Glutamatergic neuron (in vitro differentiated cells): ENCODE measurements at regions not wholly inside any gene's neighbourhood (a gene's known extent, or its start where the extent isn't known, plus 50 kb on each side); places are given as distances from the start of the nearest gene placed in this dataset.

Source experiments
- DNase-seq: peaks from one replicate; pipeline ENCODE4 v3.0.0; 2022
- H3K27ac Mint-ChIP-seq: one replicate; pipeline ENCODE4 v1.8.0; 2020; ENCODE audit warnings: mild to moderate bottlenecking, mixed read lengths, inconsistent platforms; ENCODE audit not compliant: unreplicated experiment
- H3K27me3 Mint-ChIP-seq: one replicate; pipeline ENCODE4 v1.8.0; 2020; ENCODE audit warnings: mild to moderate bottlenecking, moderate library complexity, mixed read lengths, inconsistent platforms; ENCODE audit not compliant: unreplicated experiment
- H3K36me3 Mint-ChIP-seq: one replicate; pipeline ENCODE4 v1.8.0; 2020; ENCODE audit warnings: mild to moderate bottlenecking, mixed read lengths, inconsistent platforms; ENCODE audit not compliant: unreplicated experiment
- H3K4me1 Mint-ChIP-seq: one replicate; pipeline ENCODE4 v1.8.0; 2020; ENCODE audit warnings: mild to moderate bottlenecking, low read depth, mixed read lengths, inconsistent platforms; ENCODE audit not compliant: unreplicated experiment
- H3K4me3 Mint-ChIP-seq: one replicate; pipeline ENCODE4 v1.8.0; 2020; ENCODE audit warnings: mild to moderate bottlenecking, mixed read lengths, inconsistent platforms; ENCODE audit not compliant: unreplicated experiment
- H3K9me3 Mint-ChIP-seq: one replicate; pipeline ENCODE4 v1.8.0; 2020; ENCODE audit warnings: mild to moderate bottlenecking, moderate library complexity, mixed read lengths, inconsistent platforms; ENCODE audit not compliant: unreplicated experiment
- TF ChIP-seq, protein P1 (sequence below): fragments of 200-600 bp; sonication (generic); IDR thresholded peaks from one replicate; pipeline ENCODE4 v1.5.0; 2021; ENCODE audit not compliant: partially characterized antibody, unreplicated experiment

DNA sequence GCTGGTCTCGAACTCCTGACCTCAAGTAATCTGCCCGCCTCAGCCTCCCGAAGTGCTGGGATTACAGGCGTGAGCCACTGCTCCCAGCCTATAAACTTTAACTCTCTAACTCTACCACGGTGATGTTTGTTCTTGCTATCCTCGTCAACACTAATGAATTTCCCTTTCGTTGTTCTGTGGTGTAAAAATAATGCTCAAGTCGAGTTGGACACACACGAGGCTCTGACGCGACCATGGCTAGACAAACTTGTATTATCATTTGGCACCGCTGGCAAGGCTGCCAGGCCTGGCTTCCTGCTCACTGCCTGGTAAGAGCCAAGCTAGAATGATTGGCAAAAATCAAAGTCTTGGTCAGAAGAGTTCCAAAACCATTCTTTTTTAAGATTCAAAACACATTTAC, 167.0 kb upstream of the KLF6 start:
- Mint-ChIP-seq H3K9me3 (peaks cover 3% of the 10 kb centered on the region), H3K36me3 (no peaks in the 10 kb centered on the region), H3K4me3 (no peak overlapping the region), H3K27me3 (peaks cover 2% of the 10 kb centered on the region), H3K27ac (no peak overlapping the region), H3K4me1 (peaks cover 8% of the 10 kb centered on the region)
- DNase-seq = no peak
- TF ChIP-seq, protein P1, sequence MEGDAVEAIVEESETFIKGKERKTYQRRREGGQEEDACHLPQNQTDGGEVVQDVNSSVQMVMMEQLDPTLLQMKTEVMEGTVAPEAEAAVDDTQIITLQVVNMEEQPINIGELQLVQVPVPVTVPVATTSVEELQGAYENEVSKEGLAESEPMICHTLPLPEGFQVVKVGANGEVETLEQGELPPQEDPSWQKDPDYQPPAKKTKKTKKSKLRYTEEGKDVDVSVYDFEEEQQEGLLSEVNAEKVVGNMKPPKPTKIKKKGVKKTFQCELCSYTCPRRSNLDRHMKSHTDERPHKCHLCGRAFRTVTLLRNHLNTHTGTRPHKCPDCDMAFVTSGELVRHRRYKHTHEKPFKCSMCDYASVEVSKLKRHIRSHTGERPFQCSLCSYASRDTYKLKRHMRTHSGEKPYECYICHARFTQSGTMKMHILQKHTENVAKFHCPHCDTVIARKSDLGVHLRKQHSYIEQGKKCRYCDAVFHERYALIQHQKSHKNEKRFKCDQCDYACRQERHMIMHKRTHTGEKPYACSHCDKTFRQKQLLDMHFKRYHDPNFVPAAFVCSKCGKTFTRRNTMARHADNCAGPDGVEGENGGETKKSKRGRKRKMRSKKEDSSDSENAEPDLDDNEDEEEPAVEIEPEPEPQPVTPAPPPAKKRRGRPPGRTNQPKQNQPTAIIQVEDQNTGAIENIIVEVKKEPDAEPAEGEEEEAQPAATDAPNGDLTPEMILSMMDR = no peak

DNA sequence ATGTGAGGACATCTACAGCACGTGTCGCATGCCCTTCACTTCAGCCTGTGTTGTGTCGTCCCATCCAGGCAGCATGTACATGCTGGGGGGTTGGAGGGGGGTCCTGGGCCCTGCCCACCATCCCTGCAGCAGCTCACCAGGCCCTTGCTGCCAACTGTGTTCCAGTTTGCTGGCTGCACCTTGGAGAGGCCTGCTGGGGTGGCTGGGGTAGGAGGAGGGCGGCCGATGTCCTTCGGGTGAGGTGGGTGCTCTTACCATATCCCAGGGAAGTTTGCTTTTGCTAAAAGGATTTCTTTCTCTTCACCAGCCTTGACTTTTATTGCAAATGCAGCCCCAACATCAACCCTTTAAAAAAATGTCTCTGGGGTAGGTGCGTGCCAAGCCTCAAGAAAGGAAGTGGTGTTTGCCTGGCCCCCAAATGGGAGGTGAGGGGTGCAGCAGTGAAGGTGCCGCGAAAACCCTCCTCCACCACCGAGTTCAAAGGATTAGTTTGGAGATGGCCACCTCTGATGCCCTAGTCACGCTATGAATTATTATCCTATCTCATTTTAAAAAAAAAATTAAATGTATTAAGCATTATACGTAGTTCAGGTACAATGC, 165.8 kb upstream of the KLF6 start:
- Mint-ChIP-seq H3K4me1 (peaks cover 5% of the 10 kb centered on the region), H3K27ac (no peak overlapping the region), H3K9me3 (peaks cover under 1% of the 10 kb centered on the region), H3K27me3 (peaks cover 2% of the 10 kb centered on the region), H3K36me3 (no peaks in the 10 kb centered on the region), H3K4me3 (no peak overlapping the region)
- no peak for DNase-seq
- TF ChIP-seq, protein P1 = no peak

DNA sequence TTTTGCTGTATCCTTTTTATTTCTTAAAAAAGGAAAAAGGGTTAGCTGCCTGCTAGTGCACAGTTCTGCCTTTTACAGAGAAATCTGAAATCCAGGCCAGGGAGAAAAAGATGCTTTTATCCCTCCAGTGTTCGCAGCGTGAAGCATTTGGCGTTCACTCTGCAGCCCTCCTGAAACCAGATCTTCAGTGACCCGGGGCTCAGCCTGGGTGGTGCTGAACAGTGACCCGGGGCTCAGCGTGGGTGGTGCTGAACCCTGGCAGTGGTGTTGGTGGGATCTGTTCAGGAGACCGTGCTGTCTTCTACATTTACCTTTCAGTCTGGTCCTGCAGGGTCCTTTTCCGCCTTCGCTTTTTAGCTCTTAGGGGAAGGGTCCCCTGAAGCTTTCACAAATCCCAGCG, 164.7 kb upstream of the KLF6 start:
- H3K36me3 Mint-ChIP-seq = no peaks in the 10 kb centered on the region
- DNase-seq = no peak

DNA sequence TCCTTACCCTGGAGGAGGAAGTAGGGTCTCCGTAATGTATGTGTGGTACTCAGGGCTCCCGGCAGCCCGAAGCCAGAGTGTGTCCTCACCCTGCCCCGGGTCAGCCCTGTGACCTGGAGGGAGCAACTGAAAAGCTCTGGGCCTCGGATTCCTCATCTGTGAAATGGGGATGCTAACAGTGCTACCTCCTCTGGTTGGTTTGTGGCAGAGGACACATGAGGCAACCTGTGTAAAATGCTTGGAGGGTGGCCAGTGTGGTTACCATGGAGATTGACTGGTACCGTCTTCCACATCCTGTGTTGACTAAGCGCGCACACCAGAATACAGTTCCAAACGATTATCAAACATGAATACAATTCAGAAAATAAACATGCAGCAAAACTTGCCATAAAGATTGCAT, 163.8 kb upstream of the KLF6 start:
- Mint-ChIP-seq H3K27ac (no peak overlapping the region), H3K27me3 (peaks cover 4% of the 10 kb centered on the region), H3K4me3 (no peak overlapping the region), H3K36me3 (no peaks in the 10 kb centered on the region), H3K9me3 (peaks cover 2% of the 10 kb centered on the region), H3K4me1 (no peaks in the 10 kb centered on the region)
- no peak for DNase-seq
- TF ChIP-seq, protein P1 = no peak

More for the DNA sequence above, 164.7 kb upstream of the KLF6 start:
- TF ChIP-seq, protein P1 = no peak
- Mint-ChIP-seq H3K4me3 (no peak overlapping the region), H3K4me1 (no peaks in the 10 kb centered on the region), H3K27me3 (peaks cover 4% of the 10 kb centered on the region), H3K27ac (no peak overlapping the region), H3K9me3 (peaks cover 2% of the 10 kb centered on the region)

DNA sequence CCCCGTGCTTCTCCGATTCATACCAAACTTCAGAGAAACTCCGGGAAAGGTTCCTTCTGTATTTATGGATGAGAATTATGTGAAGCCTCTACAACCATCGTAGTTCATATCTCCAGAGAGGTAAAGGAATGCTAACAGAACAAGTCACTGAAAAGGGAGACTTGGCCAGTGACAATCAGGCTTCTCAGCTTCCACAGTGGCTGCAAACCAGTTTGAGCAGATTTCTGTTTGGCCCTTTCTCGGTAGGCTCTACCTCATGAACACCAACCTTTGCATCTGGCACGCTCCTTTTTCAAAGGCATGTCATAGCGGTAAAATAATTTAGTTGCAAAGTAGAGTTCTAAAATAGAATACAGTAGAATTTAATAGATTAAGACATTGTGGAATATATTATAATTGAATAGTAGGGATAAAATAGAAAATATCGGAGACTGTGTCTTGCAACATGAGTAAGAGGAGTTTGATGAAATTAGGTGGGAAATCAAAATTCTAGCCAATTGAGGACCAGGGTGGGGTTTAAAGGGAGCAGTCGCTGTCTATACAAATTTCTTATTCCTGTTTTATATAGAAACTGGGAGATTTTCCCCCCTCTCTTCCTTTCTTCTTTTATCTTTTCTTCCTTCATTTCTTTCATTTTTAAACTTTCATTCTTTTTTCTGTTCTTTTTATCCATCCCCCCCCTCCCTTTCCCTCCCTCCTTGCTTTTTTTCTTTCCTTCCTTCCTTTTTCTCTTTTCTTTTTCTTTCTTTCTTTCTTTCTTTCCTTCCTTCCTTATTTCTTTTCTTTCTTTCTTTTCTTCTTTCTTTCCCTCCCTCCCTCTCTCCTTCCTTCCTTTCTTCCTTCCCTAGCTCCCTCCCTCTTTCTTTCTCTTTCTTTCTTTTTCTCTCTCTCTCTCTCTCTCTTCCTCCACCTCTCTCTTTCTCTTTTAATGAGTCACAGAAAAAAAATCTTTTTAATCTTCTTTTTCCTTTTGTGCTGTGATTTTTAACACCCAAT, 161.5 kb upstream of the KLF6 start:
- Mint-ChIP-seq H3K27ac (no peak overlapping the region), H3K4me3 (no peak overlapping the region), H3K9me3 (peaks cover 4% of the 10 kb centered on the region), H3K4me1 (no peaks in the 10 kb centered on the region), H3K36me3 (no peaks in the 10 kb centered on the region), H3K27me3 (peaks cover 4% of the 10 kb centered on the region)
- DNase-seq = no peak
- TF ChIP-seq, protein P1 = no peak
